ENCODE measurements at regions not wholly inside any gene's neighbourhood (a gene's known extent, or its start where the extent isn't known, plus 50 kb on each side); places are given as distances from the start of the nearest gene placed in this dataset.
A peak's percentile ranks its signal among the peaks of the same experiment; 100 is the strongest.

GRCh38 chr20:40161391-40161790, 527.6 kb downstream of the MAFB start:
- Histone ChIP-seq H2BK5ac (ENCODE audit: low read length) (no peak overlapping the region), H3K9me3 (replicated peaks in 1 of 2; ENCODE audit: control insufficient read depth in 2 of 2, insufficient read depth in 1 of 2, low read depth in 1 of 2, low read length in 2 of 2) (no peaks in the 10 kb centered on the region), H3K79me1 (ENCODE audit: low read depth, low read length) (no peaks in the 10 kb centered on the region), H3K4me2 (ENCODE audit: insufficient read depth, low read length, poor library complexity, severe bottlenecking) (no peak overlapping the region), H3K4ac (ENCODE audit: low read length) (no peak overlapping the region), H3K18ac (ENCODE audit: low read length) (no peak overlapping the region), H3K27me3 (ENCODE audit: control insufficient read depth in 3 of 3, insufficient read depth in 3 of 3, low read depth in 1 of 3, low read length in 3 of 3) (no peaks in the 10 kb centered on the region), H2AFZ (ENCODE audit: low read length) (no peak overlapping the region), H3K9ac (ENCODE audit: low read depth, low read length, poor library complexity) (no peak overlapping the region), H2BK12ac (ENCODE audit: low read length) (no peak overlapping the region), H4K91ac (ENCODE audit: low read depth, low read length, poor library complexity) (no peak overlapping the region), H3K23ac (ENCODE audit: low read depth, low read length, poor library complexity) (no peak overlapping the region), H3K4me1 (ENCODE audit: control insufficient read depth in 2 of 2, insufficient read depth in 1 of 2, low read depth in 1 of 2, low read length in 2 of 2) (no peaks in the 10 kb centered on the region), H2AK5ac (ENCODE audit: low read depth, low read length) (no peak overlapping the region), H3K36me3 (replicated peaks in 1 of 2; ENCODE audit: control insufficient read depth in 2 of 2, insufficient read depth in 2 of 2, low read length in 2 of 2) (no peaks in the 10 kb centered on the region), H3K4me3 (ENCODE audit: low read length in 2 of 2) (no peak overlapping the region), H2BK120ac (ENCODE audit: low read depth, low read length) (no peak overlapping the region), H3K27ac (replicated peaks; ENCODE audit: low read length) (no peak overlapping the region), H4K8ac (ENCODE audit: low read depth, low read length) (no peak overlapping the region), H2BK15ac (ENCODE audit: low read length) (no peak overlapping the region), H3K14ac (ENCODE audit: low read length) (no peak overlapping the region)
- no peak for DNase-seq (ENCODE audit: low spot score)

DNA sequence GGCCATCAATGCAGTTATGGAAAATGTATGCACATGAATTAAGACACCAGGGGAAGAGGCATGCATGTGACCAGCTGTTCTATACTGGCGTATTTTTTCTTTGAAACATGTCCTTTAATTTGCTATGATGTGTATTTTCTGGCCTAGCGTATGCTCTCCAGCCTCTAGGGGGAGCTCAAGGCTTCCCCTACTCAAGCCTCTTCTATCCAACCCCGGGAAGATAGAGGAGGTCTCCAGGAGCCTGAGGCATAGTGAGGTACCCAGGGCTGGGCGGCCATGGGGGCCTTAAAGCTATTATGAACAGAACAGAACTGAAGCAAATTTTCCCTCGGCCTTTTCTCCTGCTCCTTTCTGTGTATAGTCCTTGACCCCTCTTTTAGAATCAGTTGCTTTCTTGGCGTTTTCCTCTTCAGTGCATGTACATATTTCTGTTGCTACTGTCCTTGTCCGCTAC, 528.9 kb downstream of the MAFB start:
- H3K14ac ChIP-seq (ENCODE audit: low read length): no peak overlapping the region
- no peak overlapping the region for H3K23ac ChIP-seq (ENCODE audit: low read depth, low read length, poor library complexity)
- H2AK5ac ChIP-seq (ENCODE audit: low read depth, low read length): no peak overlapping the region
- H2AFZ ChIP-seq (ENCODE audit: low read length): peak overlapping the region; percentile 73
- H3K18ac ChIP-seq (ENCODE audit: low read length): no peak overlapping the region
- no peak overlapping the region for H2BK5ac ChIP-seq (ENCODE audit: low read length)
- no peak overlapping the region for H3K4me3 ChIP-seq (ENCODE audit: low read length in 2 of 2)
- no peak overlapping the region for H2BK15ac ChIP-seq (ENCODE audit: low read length)
- H4K8ac ChIP-seq (ENCODE audit: low read depth, low read length): no peak overlapping the region
- no peak overlapping the region for H3K4me2 ChIP-seq (ENCODE audit: insufficient read depth, low read length, poor library complexity, severe bottlenecking)
- no peaks in the 10 kb centered on the region for H3K27me3 ChIP-seq (ENCODE audit: control insufficient read depth in 3 of 3, insufficient read depth in 3 of 3, low read depth in 1 of 3, low read length in 3 of 3)
- no peak overlapping the region for H3K9ac ChIP-seq (ENCODE audit: low read depth, low read length, poor library complexity)
- H3K9me3 ChIP-seq (replicated peaks in 1 of 2; ENCODE audit: control insufficient read depth in 2 of 2, insufficient read depth in 1 of 2, low read depth in 1 of 2, low read length in 2 of 2): no peaks in the 10 kb centered on the region
- DNase-seq (ENCODE audit: low spot score): no peak
- H2BK120ac ChIP-seq (ENCODE audit: low read depth, low read length): no peak overlapping the region
- H3K4ac ChIP-seq (ENCODE audit: low read length): no peak overlapping the region
- no peak overlapping the region for H2BK12ac ChIP-seq (ENCODE audit: low read length)
- H3K36me3 ChIP-seq (replicated peaks in 1 of 2; ENCODE audit: control insufficient read depth in 2 of 2, insufficient read depth in 2 of 2, low read length in 2 of 2): no peaks in the 10 kb centered on the region
- no peak overlapping the region for H4K91ac ChIP-seq (ENCODE audit: low read depth, low read length, poor library complexity)
- WGBS, 2 donors (ENCODE audit: extremely low coverage in 2 of 2, insufficient read length in 2 of 2, insufficient replicate concordance in 1 of 2): no CpG with 5 or more reads among the region's 7 CpGs
- no peak overlapping the region for H3K27ac ChIP-seq (replicated peaks; ENCODE audit: low read length)
- no peaks in the 10 kb centered on the region for H3K4me1 ChIP-seq (ENCODE audit: control insufficient read depth in 2 of 2, insufficient read depth in 1 of 2, low read depth in 1 of 2, low read length in 2 of 2)
- H3K79me1 ChIP-seq (ENCODE audit: low read depth, low read length): no peaks in the 10 kb centered on the region

- no peak overlapping the region for H2AK5ac ChIP-seq (ENCODE audit: low read depth, low read length)
- H3K79me1 ChIP-seq (ENCODE audit: low read depth, low read length): no peaks in the 10 kb centered on the region
- H3K4ac ChIP-seq (ENCODE audit: low read length): no peak overlapping the region
- no peak overlapping the region for H3K14ac ChIP-seq (ENCODE audit: low read length)
- H3K4me2 ChIP-seq (ENCODE audit: insufficient read depth, low read length, poor library complexity, severe bottlenecking): no peak overlapping the region
- no peak overlapping the region for H2BK15ac ChIP-seq (ENCODE audit: low read length)
- no peak overlapping the region for H3K27ac ChIP-seq (replicated peaks; ENCODE audit: low read length)
- no peak overlapping the region for H3K23ac ChIP-seq (ENCODE audit: low read depth, low read length, poor library complexity)
- H3K27me3 ChIP-seq (ENCODE audit: control insufficient read depth in 3 of 3, insufficient read depth in 3 of 3, low read depth in 1 of 3, low read length in 3 of 3): no peaks in the 10 kb centered on the region
- no peak overlapping the region for H2BK12ac ChIP-seq (ENCODE audit: low read length)
- H3K36me3 ChIP-seq (replicated peaks in 1 of 2; ENCODE audit: control insufficient read depth in 2 of 2, insufficient read depth in 2 of 2, low read length in 2 of 2): no peaks in the 10 kb centered on the region
- H3K4me1 ChIP-seq (ENCODE audit: control insufficient read depth in 2 of 2, insufficient read depth in 1 of 2, low read depth in 1 of 2, low read length in 2 of 2): no peaks in the 10 kb centered on the region
- DNase-seq (ENCODE audit: low spot score): no peak
- no peak overlapping the region for H3K9ac ChIP-seq (ENCODE audit: low read depth, low read length, poor library complexity)
- no CpG with 5 or more reads among the region's 5 CpGs for WGBS, 2 donors (ENCODE audit: extremely low coverage in 2 of 2, insufficient read length in 2 of 2, insufficient replicate concordance in 1 of 2)
- no peak overlapping the region for H2BK5ac ChIP-seq (ENCODE audit: low read length)
- no peak overlapping the region for H2BK120ac ChIP-seq (ENCODE audit: low read depth, low read length)
- H4K8ac ChIP-seq (ENCODE audit: low read depth, low read length): no peak overlapping the region
- H3K9me3 ChIP-seq (replicated peaks in 1 of 2; ENCODE audit: control insufficient read depth in 2 of 2, insufficient read depth in 1 of 2, low read depth in 1 of 2, low read length in 2 of 2): no peaks in the 10 kb centered on the region
- no peak overlapping the region for H2AFZ ChIP-seq (ENCODE audit: low read length)
- no peak overlapping the region for H3K18ac ChIP-seq (ENCODE audit: low read length)
- no peak overlapping the region for H4K91ac ChIP-seq (ENCODE audit: low read depth, low read length, poor library complexity)
- no peak overlapping the region for H3K4me3 ChIP-seq (ENCODE audit: low read length in 2 of 2)
Observed at GRCh38 chr20:40159276-40159675, 529.8 kb downstream of the MAFB start.

GRCh38 chr20:40156600-40157317, 532.3 kb downstream of the MAFB start:
- Histone ChIP-seq H3K9me3 (replicated peaks in 1 of 2; ENCODE audit: control insufficient read depth in 2 of 2, insufficient read depth in 1 of 2, low read depth in 1 of 2, low read length in 2 of 2) (no peaks in the 10 kb centered on the region), H3K36me3 (replicated peaks in 1 of 2; ENCODE audit: control insufficient read depth in 2 of 2, insufficient read depth in 2 of 2, low read length in 2 of 2) (no peaks in the 10 kb centered on the region), H3K4ac (ENCODE audit: low read length) (no peak overlapping the region), H3K27ac (replicated peaks; ENCODE audit: low read length) (no peak overlapping the region), H3K4me3 (ENCODE audit: low read length in 2 of 2) (no peak overlapping the region), H3K18ac (ENCODE audit: low read length) (no peak overlapping the region), H2AFZ (ENCODE audit: low read length) (no peak overlapping the region), H2BK5ac (ENCODE audit: low read length) (no peak overlapping the region), H3K14ac (ENCODE audit: low read length) (no peak overlapping the region), H3K4me2 (ENCODE audit: insufficient read depth, low read length, poor library complexity, severe bottlenecking) (no peak overlapping the region), H4K91ac (ENCODE audit: low read depth, low read length, poor library complexity) (no peak overlapping the region), H2BK120ac (ENCODE audit: low read depth, low read length) (no peak overlapping the region), H3K27me3 (ENCODE audit: control insufficient read depth in 3 of 3, insufficient read depth in 3 of 3, low read depth in 1 of 3, low read length in 3 of 3) (no peaks in the 10 kb centered on the region), H2BK15ac (ENCODE audit: low read length) (no peak overlapping the region), H2BK12ac (ENCODE audit: low read length) (no peak overlapping the region), H2AK5ac (ENCODE audit: low read depth, low read length) (no peak overlapping the region), H4K8ac (ENCODE audit: low read depth, low read length) (no peak overlapping the region), H3K79me1 (ENCODE audit: low read depth, low read length) (no peaks in the 10 kb centered on the region), H3K23ac (ENCODE audit: low read depth, low read length, poor library complexity) (no peak overlapping the region), H3K9ac (ENCODE audit: low read depth, low read length, poor library complexity) (no peak overlapping the region), H3K4me1 (ENCODE audit: control insufficient read depth in 2 of 2, insufficient read depth in 1 of 2, low read depth in 1 of 2, low read length in 2 of 2) (no peaks in the 10 kb centered on the region)
- no CpG with 5 or more reads among the region's 4 CpGs for WGBS, 2 donors (ENCODE audit: extremely low coverage in 2 of 2, insufficient read length in 2 of 2, insufficient replicate concordance in 1 of 2)
- DNase-seq (ENCODE audit: low spot score): no peak

Data from neuronal stem cell (in vitro differentiated cells).